ENCODE measurements at regions not wholly inside any gene's neighbourhood (a gene's known extent, or its start where the extent isn't known, plus 50 kb on each side); places are given as distances from the start of the nearest gene placed in this dataset.
"Not testable (repeated sequence)": the region's sequence is repeated elsewhere in the genome, so short reads cannot be mapped to it uniquely, and the experiment has no call there.

DNA sequence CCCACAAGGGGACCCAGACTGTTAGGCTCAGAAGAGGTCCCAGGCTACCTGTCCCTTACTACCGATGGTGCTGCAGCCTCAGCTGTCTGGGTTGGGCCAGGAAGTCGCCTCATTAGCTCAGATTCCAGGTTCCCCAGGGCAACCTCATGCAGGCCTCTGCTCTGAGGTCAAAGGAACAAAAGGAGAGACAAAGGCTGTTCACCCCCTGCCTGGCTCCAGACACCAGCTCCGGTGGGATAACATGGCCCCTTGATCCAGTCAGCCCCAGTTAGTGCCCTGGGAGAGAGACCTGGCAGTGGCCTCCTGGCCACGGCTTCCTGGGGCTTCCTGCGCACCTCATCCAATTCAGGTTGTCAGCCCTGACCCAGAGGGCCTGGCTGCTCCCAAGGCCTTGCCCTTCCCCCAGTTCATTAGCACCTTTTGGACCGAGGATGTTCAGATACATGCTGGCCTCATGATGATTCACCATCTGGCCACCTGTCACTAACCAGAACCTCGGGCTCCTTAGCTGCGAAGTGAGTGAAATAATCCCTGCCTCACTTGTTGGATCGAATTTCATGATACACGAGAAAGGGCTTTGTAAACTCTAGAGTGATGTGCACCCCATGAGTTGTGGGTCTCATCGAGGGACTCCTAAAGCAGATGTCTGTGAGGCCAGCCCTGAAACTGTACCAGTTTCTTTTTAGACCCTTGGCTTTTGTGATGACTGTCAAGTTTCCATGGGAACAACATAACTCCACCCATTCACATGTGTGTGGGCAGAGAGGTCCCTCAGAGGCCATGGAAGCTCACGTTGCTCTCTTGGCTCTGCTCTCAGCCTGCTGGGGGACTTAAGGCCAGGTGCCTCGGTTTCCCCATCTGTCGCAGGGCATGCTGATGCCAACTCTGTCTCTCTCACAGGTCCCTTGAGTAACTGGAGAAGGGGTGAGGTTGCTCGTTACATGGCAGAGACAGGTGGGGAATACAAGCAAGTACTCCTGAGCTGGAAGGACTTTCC, 79.5 kb upstream of the PCBD1 start:
- DNase-seq, result no peak

DNA sequence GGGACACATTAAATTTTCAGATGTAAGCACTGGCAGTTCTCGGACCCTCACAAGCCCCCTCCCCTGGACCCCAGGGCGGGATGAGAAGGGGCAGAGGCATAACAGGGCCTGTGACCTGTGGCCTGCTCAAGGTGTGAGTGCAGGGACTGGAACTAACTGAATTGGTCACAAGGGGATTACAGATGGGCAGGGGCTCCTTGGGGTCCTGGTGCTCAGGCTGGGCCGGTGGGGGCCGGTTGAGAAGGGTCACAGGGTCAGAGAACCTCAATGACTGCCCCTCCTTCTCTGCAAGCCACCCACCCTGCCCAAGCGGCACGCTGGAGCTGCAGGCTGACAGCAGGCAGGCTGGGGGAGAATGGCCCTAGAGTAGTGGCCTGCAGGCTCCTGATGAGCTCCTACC, 80.8 kb upstream of the PCBD1 start:
- DNase-seq, result no peak

- DNase-seq, result no peak
Observed at GRCh38 chr10:70970830-70971229, 82.5 kb upstream of the PCBD1 start.

DNA sequence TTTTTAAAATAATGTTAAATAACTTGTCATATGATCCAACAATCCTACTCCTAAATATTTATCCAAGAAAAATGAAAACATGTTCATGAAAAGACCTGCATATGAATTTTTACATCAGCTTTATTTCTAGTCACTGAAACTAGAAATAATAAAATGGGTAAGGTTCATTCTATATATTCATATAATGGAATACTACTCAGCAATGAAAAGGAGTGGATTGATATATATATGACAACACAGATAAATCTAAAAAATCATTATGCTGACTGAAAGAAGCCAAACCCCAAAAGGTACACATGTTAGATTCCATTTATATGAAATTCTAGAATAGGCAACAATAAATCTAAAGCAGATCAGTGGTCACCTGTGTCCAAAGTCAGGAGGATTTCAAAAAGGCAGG, 84.9 kb upstream of the PCBD1 start:
- no peak for DNase-seq

DNA sequence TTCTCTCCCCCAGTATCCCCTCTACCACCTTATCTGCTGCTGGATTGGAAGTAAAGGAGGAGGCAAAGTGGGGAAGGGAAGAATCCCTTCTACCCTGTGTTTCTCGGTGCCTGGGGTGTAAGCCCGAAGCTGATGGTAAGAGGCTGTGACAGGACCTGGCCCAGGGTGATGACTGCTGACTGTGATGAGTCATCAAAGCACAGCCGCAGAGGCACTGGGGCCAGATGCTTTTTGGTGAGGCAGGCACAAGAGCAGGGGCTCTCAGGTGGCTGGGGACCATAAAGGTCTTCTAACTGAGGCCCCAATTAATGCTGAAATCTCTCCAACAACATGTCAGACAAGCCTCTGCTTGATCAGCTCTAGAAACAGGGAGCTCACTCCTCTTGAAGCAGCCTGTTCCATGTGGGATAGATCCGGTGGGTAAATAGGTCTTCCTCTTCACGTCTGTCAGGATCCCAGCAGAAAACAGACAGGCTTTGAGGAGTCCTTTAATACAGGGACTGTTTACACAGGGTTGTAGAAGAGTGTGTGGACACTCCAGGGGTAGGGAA, 86.1 kb upstream of the PCBD1 start:
- DNase-seq, result peak; percentile 93

DNA sequence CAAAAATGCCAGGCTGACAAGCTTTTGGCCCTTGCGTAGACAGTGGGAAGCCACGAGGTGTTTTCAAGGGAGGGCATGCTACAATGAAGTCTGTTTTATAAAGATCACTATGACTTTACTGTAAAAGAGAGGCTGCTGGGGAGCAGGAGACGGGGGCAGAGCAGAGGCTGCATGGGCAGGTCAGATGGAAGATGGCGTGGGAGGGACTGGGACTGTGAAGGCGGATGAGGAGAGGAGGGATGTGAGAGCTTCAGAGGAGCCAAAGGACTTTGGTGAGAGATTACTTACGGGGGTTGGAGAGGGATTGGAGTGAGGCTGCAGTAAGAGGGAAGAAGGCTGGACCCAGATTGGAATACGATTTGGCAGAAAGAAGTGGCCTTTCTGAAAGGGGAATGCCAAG, 86.6 kb upstream of the PCBD1 start:
- no peak for DNase-seq

DNA sequence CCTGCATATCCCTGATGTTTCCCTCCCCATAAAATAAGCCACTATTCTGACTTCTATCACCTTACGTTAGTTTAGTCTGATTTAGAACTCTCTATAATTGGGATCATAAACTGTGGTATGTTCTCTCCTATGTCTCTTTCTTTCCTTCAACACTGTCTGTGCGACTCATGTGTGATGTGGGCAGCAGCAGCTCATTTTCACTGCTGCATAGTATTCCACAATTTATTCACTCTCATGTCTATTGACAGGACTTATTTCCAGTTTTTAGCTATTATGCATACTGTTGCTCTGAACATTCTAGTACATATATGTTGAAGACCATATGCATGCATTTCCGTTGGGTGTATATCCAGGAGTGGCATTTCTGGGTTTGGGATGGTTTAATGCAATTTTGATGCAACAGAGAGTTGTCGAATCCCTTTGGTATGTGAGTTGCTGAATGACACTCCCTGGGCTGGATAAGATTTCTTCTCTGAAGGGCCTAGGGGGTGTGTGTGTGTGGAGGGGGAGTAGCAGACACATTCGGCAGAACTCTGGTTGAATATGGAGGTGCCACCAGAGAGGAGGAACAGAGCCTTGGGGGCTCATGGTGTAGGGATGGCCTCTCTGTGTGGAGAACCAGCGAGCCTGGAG, 87.8 kb upstream of the PCBD1 start:
- DNase-seq, result no peak

GRCh38 chr10:70977625-70978024, 89.3 kb upstream of the PCBD1 start:
- no peak for DNase-seq

DNA sequence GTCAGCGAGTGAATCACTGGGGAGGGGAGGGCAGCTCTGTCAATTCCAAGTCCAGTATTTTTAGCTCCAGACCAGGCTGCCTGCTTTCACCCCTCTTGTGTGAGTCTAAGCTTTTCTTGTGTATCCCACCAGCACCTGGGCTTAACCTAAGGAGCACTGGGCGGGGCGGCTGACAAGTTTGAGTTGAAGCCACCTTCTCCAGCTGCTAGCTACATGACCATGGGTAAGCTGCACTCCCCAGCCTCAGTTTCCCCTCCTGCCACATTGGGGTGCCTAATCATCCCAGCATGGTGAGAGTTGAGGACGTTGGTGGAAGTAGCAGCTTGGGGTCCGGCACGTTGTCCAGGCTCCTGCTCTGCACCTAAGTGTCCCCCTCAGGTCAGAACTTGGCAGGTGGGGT, 89.8 kb upstream of the PCBD1 start:
- DNase-seq, result no peak

- no peak for DNase-seq
Observed at GRCh38 chr10:70978816-70979480, 90.6 kb upstream of the PCBD1 start.

- DNase-seq, result no peak
Observed at GRCh38 chr10:70980687-70981086, 92.3 kb upstream of the PCBD1 start.

DNA sequence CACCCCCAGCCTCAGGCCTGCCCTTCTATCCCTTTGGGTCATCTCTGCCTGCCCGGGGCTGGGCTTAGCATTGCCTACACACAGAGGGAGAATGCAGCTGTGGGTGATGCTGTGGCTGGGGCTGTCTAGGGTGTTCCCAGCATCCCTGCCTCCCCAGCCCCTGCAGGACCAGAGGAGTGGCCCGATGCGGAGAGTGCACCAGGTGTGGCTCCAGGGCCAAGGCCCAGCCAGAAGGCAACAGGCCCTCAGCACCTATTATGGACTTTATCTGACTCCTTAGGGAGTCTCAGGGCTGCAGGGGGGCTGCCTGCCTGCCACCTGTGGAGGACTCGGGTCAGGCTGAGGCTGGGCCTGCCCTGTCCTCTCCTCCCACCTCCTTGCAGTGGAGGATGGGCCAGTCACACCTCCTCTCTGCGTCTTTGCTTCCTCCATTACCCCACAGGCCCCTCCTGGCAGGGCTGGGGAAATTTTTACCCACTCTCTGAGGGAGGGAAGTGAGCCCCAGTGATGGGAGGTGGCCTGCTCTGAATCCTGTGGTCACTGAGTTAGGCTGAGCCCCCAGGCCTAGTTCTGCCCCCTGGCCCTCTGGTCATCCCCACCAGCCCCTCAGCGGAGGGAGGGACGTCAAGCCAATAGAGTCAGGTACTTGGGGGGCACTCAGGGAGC, 92.9 kb upstream of the PCBD1 start:
- no peak for DNase-seq

GRCh38 chr10:70981936-70982335, 93.6 kb upstream of the PCBD1 start:
- DNase-seq, result no peak

DNA sequence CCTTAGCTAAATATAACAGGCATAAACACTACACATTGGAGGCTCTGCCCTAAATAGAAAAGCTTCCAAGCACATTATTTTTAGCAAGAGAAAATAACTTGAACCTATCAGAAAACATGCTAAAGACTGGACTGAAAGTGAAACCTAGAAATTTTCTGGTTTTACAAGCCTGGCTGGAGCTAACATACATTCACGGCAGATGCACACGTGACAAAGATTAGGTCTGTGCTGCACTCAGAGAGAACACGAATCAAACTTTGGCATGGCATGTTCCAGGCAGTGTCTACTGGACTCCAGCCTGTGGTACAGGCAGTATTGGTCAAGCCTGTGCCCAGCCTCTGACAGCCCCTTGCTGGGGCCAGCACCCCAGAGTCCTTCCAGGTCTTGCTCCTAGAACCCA, 94.1 kb upstream of the PCBD1 start:
- no peak for DNase-seq

DNA sequence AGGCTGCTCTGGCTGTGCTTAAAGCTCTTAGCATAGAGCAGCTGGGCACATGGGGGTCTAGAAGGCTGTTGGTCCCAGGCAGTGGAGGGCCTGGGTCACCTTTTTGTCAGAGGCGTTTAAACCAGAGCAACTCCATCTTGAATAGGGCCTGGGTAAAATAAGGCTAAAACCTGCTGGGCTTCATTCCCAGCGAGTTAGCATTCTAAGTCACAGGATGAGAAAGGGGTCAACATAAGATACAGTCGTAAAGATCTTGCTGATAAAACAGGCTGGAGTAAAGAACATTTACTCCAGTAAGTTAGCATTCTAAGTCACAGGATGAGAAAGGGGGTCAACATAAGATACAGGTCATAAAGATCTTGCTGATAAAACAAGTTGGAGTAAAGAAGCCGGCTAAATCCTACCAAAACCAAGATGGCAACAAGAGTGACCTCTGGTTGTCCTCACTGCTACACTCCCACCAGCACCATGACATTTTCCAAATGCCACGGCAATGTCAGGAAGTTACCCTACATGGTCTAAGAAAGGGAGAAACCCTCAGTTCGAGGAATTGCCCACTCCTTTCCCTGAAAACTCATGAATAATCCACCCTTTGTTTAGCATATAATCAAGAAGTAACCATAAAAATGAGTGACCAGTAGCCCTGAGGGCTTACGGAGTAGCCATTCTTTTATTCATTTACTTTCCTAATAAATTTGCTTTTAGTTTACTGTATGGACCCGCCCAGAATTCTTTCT, 96.8 kb upstream of the PCBD1 start:
- DNase-seq, result peak; percentile 68

GRCh38 chr10:70985824-70986622, 97.7 kb upstream of the PCBD1 start:
- DNase-seq, result peak; percentile 81

GRCh38 chr10:70986623-70986950, 98.2 kb upstream of the PCBD1 start:
- no peak for DNase-seq

DNA sequence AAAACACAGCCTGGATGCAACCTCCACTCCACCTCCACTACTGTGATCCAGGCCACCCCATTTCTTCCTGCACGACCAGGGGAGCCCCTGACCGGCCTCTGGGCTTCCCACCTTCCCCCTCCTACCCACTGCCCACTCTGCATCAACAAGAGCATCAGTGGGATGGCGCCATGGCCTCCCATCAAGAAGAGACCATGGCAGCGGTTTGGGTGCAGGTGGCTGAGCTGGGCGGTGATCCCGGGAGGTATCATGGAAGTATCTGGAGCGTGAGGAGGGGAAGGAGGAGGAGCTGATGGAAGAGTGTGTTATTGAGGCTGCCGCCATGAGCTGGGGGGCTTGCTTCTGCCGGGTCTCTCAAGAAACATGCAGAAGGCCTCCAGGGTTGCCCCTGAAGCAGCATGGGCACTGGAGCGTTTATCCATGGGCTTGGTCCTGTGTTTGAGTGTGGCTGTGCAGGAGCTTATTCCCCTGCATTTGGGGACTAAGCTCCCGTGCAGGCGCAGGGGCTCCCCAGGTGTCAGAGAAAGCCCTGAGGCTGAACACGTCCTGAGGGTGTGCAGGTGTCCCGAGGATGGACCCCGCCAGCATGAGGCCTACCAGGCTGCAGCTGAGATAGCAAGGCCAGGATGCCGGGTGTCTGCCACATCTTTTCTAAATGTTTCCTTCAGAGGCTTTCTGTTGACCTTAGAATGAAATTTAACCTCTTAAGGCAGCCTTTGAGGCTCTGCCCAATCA, 99.2 kb upstream of the PCBD1 start:
- no peak for DNase-seq

DNA sequence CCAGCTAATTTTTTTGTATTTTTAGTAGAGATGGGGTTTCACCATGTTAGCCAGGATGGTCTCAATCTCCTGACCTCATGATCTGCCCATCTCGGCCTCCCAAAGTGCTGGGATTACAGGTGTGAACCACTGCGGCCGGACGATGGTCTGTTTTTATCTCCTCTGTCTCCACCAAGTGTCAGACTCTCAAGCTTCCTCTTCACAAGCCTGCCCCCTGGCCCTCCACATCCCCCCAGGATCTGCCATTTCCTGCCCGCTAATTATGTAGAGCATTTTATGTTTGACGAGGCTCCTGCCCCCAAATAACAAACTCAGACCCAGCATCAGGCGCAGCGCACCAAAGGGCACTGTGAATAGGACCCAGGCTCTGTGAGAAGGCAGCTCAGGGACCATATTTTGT, 101.8 kb upstream of the PCBD1 start:
- not testable (repeated sequence) for DNase-seq

- no peak for DNase-seq
Observed at GRCh38 chr10:70990681-70991080, 102.3 kb upstream of the PCBD1 start.

Data from islet precursor cell (in vitro differentiated cells).